DND-41 (cell line): ENCODE measurements at regions not wholly inside any gene's neighbourhood (a gene's known extent, or its start where the extent isn't known, plus 50 kb on each side); places are given as distances from the start of the nearest gene placed in this dataset.

Source experiments
- ATAC-seq: fragments of 200-7000 bp; cut with Tn5 transposase; 3 replicates; pipeline ENCODE4 v1.9.1; 2021; ENCODE audit warnings: low read depth; ENCODE audit not compliant: insufficient read depth
- DNase-seq: peaks from one replicate; pipeline ENCODE4 v3.0.0-alpha.2; 2020
- H2AFZ ChIP-seq: 2 replicates; pipeline ENCODE4 v1.6.0; 2012; ENCODE audit warnings: low read depth, low read length
- H3K27ac ChIP-seq: 2 replicates; pipeline ENCODE4 v1.5.1; 2012; ENCODE audit warnings: low read length, inconsistent platforms
- H3K27me3 ChIP-seq: fragments of 200-600 bp; sonication (generic); 2 replicates; pipeline ENCODE4 v1.6.0; 2012; ENCODE audit warnings: low read length, mild to moderate bottlenecking, inconsistent platforms; ENCODE audit not compliant: insufficient read depth, poor library complexity
- H3K36me3 ChIP-seq: 2 replicates; pipeline ENCODE4 v1.5.1; 2012; ENCODE audit warnings: low read length, inconsistent platforms; ENCODE audit not compliant: insufficient read depth
- H3K4me1 ChIP-seq: 2 replicates; pipeline ENCODE4 v1.5.1; 2012; ENCODE audit warnings: mild to moderate bottlenecking, low read length; ENCODE audit not compliant: insufficient read depth
- H3K4me2 ChIP-seq: 2 replicates; pipeline ENCODE4 v1.6.0; 2012; ENCODE audit warnings: mild to moderate bottlenecking, moderate library complexity, low read length, inconsistent platforms; ENCODE audit not compliant: insufficient read depth
- H3K4me3 ChIP-seq, 2 experiments: fragments of 200-600 bp in 1 of 2; shearing (Covaris generic) in 1 of 2; 2 replicates each; pipeline ENCODE4 v1.5.1; 2012 to 2016; ENCODE audit warnings: inconsistent platforms in 2 of 2, low read length in 2 of 2, mild to moderate bottlenecking in 2 of 2, low read depth in 1 of 2, moderate library complexity in 1 of 2
- H3K79me2 ChIP-seq: 2 replicates; pipeline ENCODE4 v1.6.0; 2012; ENCODE audit warnings: low read length, inconsistent platforms; ENCODE audit not compliant: insufficient read depth
- H3K9ac ChIP-seq: 2 replicates; pipeline ENCODE4 v1.6.0; 2012; ENCODE audit warnings: low read depth, mild to moderate bottlenecking, inconsistent platforms, low read length, moderate library complexity
- H3K9me3 ChIP-seq: 2 replicates; pipeline ENCODE4 v1.5.1; 2012; ENCODE audit warnings: low read length, moderate library complexity, mild to moderate bottlenecking, inconsistent platforms; ENCODE audit not compliant: insufficient read depth, severe bottlenecking
- H4K20me1 ChIP-seq: 2 replicates; pipeline ENCODE4 v1.6.0; 2012; ENCODE audit warnings: low read length; ENCODE audit not compliant: insufficient read depth
- EZH2 ChIP-seq: IDR thresholded peaks from 3 replicates; pipeline ENCODE4 v1.6.1; 2012; ENCODE audit warnings: borderline replicate concordance, low read depth, mild to moderate bottlenecking, moderate library complexity, low read length, inconsistent platforms; ENCODE audit not compliant: severe bottlenecking
- TF ChIP-seq, protein P1 (sequence below): IDR thresholded peaks from 2 replicates; pipeline ENCODE4 v1.5.1; 2012; ENCODE audit warnings: borderline replicate concordance, low read length, moderate library complexity, mild to moderate bottlenecking; ENCODE audit not compliant: poor library complexity, severe bottlenecking; ENCODE audit errors: extremely low read depth

DNA sequence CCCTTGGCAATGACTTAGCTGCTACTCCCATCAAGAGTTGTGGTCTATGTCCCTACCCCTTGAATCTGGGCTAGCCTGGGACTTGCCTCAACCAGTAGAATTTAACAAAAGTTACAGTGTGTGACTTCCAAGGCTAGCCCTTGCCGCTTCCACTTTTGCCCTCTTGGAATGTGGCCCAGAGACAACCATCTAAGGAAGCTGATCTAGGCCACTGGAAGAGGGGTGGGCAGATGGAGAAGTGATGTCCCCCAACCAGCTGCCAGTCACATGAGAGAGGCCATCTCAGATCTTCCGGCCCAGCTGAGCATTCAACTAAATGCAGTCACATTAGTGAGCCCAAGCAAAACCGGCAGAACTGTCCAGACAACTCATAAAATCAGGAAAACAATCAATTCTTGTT lies 115.1 kb downstream of the TOMM20 start:
- H3K36me3 ChIP-seq, result no peaks in the 10 kb centered on the region
- no peaks in the 10 kb centered on the region for H3K27me3 ChIP-seq
- H4K20me1 ChIP-seq, result no peaks in the 10 kb centered on the region
- ATAC-seq (no peak), DNase-seq (no peak)
- no peaks in the 10 kb centered on the region for H3K9me3 ChIP-seq
- H2AFZ ChIP-seq, result no peak overlapping the region
- H3K4me2 ChIP-seq, result no peak overlapping the region
- peaks cover 28% of the 10 kb centered on the region for H3K4me1 ChIP-seq
- no peak overlapping the region for H3K27ac ChIP-seq
- no peak overlapping the region for H3K4me3 ChIP-seq
- TF ChIP-seq EZH2, result no peak
- TF ChIP-seq, protein P1, sequence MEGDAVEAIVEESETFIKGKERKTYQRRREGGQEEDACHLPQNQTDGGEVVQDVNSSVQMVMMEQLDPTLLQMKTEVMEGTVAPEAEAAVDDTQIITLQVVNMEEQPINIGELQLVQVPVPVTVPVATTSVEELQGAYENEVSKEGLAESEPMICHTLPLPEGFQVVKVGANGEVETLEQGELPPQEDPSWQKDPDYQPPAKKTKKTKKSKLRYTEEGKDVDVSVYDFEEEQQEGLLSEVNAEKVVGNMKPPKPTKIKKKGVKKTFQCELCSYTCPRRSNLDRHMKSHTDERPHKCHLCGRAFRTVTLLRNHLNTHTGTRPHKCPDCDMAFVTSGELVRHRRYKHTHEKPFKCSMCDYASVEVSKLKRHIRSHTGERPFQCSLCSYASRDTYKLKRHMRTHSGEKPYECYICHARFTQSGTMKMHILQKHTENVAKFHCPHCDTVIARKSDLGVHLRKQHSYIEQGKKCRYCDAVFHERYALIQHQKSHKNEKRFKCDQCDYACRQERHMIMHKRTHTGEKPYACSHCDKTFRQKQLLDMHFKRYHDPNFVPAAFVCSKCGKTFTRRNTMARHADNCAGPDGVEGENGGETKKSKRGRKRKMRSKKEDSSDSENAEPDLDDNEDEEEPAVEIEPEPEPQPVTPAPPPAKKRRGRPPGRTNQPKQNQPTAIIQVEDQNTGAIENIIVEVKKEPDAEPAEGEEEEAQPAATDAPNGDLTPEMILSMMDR, result no peak
- no peaks in the 10 kb centered on the region for H3K79me2 ChIP-seq
- H3K9ac ChIP-seq, result no peak overlapping the region

DNA sequence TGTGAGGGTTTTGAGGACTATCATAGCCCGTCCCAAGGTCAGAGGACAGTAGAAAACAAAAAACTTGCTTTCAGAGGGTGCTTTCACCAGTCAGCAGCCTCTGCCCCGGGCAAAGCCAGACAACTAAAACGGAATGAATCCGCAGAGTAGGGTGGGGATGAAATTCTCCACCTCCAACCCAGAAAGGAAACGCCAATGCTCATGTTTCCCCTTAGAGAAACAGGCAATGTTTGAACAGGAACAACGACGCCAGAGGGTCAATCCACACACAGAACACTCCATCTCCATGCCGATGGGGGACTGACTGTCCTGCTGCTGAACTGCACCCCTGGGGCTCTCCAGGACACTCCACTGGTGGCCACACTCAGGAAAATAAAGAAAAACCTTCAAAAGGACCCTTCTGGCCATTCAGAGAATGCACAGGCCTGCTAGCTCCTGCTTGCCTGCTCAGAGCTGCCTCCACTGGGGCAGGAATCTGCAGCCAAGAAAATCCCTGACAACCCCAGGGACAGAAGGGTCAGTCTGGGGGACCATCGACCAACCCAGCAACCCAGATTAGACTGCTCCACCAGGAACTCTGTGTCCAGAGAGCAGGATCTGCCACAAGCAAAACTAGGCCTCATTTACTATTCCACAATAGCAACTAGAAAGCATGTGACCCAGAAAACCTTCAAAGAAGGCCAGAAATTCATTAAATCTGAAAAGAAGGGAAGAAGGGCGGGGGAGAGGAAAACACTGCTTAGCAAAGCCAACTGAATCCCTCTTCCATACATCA lies 116.0 kb downstream of the TOMM20 start:
- Histone ChIP-seq H3K4me2 (peak overlapping the region; percentile 73), H2AFZ (no peak overlapping the region), H3K4me3 (no peak overlapping the region), H3K27ac (peak overlapping the region; percentile 86), H3K36me3 (no peaks in the 10 kb centered on the region), H3K9ac (peak overlapping the region; percentile 35), H3K9me3 (peaks cover 2% of the 10 kb centered on the region), H3K27me3 (no peaks in the 10 kb centered on the region), H3K4me1 (peaks cover 28% of the 10 kb centered on the region), H3K79me2 (no peaks in the 10 kb centered on the region), H4K20me1 (no peaks in the 10 kb centered on the region)
- no peak for TF ChIP-seq EZH2
- TF ChIP-seq, protein P1, result peak; percentile 2
- ATAC-seq, result no peak
- DNase-seq, result no peak

DNA sequence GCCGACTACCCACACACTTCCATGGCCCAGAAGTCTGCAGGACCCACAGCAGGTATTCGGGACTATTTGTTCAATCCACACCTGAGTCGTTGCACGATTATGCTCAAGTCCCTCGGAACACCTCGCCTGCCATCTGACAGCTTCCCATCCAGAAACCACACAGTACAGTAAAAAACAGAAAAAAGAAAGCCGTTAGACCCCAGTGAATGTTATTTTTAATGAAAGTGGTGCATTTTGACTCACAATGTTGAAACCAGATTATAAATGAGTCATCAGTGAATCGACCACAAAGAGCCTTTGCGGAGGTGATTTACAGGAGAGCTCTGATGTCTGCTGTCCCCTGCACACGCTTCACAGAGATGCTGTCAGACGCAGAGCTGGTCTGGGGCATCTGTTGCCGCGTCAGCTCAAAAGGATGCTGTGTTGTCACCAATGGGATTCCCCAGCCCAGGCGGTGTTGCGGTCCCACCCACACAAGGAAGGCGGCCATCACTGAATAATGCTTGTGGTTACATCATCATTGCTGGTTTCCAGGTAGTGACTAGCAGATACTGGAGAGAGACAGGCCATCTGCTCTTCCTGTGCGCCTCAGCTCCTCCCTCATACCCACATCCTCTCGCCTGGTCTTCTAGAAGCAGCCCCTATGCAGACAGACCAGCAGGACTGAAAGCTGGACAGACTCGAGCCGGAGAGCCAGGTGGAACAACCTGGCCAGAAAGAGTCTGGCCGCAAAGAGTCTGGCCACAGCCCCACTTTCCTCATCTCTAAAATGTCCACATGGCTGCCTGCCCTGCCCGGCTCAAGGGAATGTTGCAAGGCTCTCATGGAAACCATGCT lies 116.8 kb downstream of the TOMM20 start:
- Histone ChIP-seq H3K4me2 (peak overlapping the region; percentile 73), H3K27ac (peak overlapping the region; percentile 86), H3K9ac (peak overlapping the region; percentile 49), H4K20me1 (no peaks in the 10 kb centered on the region), H3K4me1 (peaks cover 28% of the 10 kb centered on the region), H3K4me3 (peak overlapping the region in 1 of 2 experiments; percentile 51; a peak in 2 of 4 replicates), H3K9me3 (peaks cover 2% of the 10 kb centered on the region), H2AFZ (no peak overlapping the region), H3K27me3 (no peaks in the 10 kb centered on the region), H3K79me2 (no peaks in the 10 kb centered on the region), H3K36me3 (no peaks in the 10 kb centered on the region)
- TF ChIP-seq, protein P1, result no peak
- TF ChIP-seq EZH2, result no peak
- ATAC-seq, result peak; percentile 93
- peak; percentile 95 for DNase-seq
